Lower lobe of right lung (tissue), 2 donors: ENCODE measurements at regions not wholly inside any gene's neighbourhood (a gene's known extent, or its start where the extent isn't known, plus 50 kb on each side); places are given as distances from the start of the nearest gene placed in this dataset.

Experiments used
- ATAC-seq, 2 donors: fragments of 200-7000 bp; cut with Tn5 transposase; one replicate each; pipeline ENCODE4 v1.9.1; 2020 to 2022; ENCODE audit warnings: mild to moderate bottlenecking in 2 of 2, moderate library complexity in 2 of 2
- DNase-seq: peaks from one replicate; pipeline ENCODE4 v3.0.0-alpha.2; 2020
- H3K27ac ChIP-seq: fragments of 200-600 bp; one replicate; pipeline ENCODE4 v1.8.0; 2022
- H3K27me3 ChIP-seq: fragments of 200-600 bp; one replicate; pipeline ENCODE4 v1.8.0; 2022; ENCODE audit warnings: low read depth
- H3K36me3 ChIP-seq: fragments of 200-600 bp; one replicate; pipeline ENCODE4 v1.8.0; 2022; ENCODE audit warnings: mild to moderate bottlenecking
- H3K4me1 ChIP-seq: fragments of 200-600 bp; one replicate; pipeline ENCODE4 v1.8.0; 2022
- H3K4me3 ChIP-seq: fragments of 200-600 bp; one replicate; pipeline ENCODE4 v1.8.0; 2022; ENCODE audit warnings: mild to moderate bottlenecking
- H3K9me3 ChIP-seq: fragments of 200-600 bp; one replicate; pipeline ENCODE4 v1.8.0; 2022
- intact Hi-C: fragments of 100-400 bp; cut with DNase I; formaldehyde crosslinking; loops from one replicate; pipeline ENCODE4 v1.11.0; 2022
- TF ChIP-seq, protein P1 (sequence below): fragments of 200-600 bp; IDR thresholded peaks from one replicate; pipeline ENCODE4 v1.8.0; 2022; ENCODE audit warnings: antibody characterized with exemption, mild to moderate bottlenecking
- donor health status: DM: no; HTN: yes; CAD: no; lungs with severe emphysema.

DNA sequence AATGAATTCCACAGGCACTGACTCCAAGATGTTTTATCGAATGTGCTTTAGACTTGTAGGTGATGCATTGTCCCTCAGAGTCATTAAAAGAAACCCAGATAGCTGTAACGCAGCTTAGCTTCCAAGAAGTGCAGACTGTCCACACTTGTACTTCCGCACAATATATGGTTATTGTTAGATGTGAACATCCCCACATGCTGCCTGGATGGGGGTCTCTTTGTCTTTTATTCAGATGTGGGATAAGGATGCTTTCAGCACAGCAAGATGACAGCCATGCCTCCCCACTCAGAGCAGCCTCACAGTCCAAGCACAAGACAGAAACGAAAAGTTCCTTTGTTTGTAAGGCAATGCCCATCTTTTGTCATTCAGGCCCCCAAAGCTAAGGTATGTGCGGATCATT is 416.6 kb downstream of the HRH4 start:
- Histone ChIP-seq H3K4me3 (no peak overlapping the region), H3K27ac (no peak overlapping the region), H3K27me3 (no peaks in the 10 kb centered on the region), H3K4me1 (no peaks in the 10 kb centered on the region), H3K36me3 (no peaks in the 10 kb centered on the region), H3K9me3 (no peaks in the 10 kb centered on the region)
- DNase-seq, result no peak
- TF ChIP-seq, protein P1, sequence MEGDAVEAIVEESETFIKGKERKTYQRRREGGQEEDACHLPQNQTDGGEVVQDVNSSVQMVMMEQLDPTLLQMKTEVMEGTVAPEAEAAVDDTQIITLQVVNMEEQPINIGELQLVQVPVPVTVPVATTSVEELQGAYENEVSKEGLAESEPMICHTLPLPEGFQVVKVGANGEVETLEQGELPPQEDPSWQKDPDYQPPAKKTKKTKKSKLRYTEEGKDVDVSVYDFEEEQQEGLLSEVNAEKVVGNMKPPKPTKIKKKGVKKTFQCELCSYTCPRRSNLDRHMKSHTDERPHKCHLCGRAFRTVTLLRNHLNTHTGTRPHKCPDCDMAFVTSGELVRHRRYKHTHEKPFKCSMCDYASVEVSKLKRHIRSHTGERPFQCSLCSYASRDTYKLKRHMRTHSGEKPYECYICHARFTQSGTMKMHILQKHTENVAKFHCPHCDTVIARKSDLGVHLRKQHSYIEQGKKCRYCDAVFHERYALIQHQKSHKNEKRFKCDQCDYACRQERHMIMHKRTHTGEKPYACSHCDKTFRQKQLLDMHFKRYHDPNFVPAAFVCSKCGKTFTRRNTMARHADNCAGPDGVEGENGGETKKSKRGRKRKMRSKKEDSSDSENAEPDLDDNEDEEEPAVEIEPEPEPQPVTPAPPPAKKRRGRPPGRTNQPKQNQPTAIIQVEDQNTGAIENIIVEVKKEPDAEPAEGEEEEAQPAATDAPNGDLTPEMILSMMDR, result no peak
- ATAC-seq, result no peak
- intact Hi-C loops, result no loop called here

DNA sequence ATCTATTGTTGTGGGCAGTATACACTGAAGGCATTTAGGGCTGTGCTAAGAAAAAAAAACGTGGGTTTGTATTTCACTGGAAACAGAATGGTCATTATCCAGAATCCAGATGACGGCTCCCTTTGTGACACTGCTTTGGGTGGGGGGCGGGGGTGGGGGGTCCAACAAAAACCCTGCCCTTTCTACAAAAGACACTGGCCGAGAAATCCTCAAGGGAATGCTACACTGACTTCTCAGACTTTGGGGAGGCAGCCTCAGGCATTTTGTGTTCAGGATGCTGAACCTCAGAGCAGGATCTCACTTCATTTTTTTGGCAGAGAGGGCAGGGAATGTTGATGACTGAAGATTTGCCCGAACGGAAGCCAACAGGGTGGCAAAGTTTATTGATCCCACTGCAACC is 417.1 kb downstream of the HRH4 start:
- Histone ChIP-seq H3K27me3 (no peaks in the 10 kb centered on the region), H3K36me3 (no peaks in the 10 kb centered on the region), H3K4me1 (no peaks in the 10 kb centered on the region), H3K27ac (no peak overlapping the region), H3K9me3 (no peaks in the 10 kb centered on the region), H3K4me3 (no peak overlapping the region)
- intact Hi-C loops, result no loop called here
- DNase-seq (no peak), ATAC-seq (no peak)
- TF ChIP-seq, protein P1, result no peak

DNA sequence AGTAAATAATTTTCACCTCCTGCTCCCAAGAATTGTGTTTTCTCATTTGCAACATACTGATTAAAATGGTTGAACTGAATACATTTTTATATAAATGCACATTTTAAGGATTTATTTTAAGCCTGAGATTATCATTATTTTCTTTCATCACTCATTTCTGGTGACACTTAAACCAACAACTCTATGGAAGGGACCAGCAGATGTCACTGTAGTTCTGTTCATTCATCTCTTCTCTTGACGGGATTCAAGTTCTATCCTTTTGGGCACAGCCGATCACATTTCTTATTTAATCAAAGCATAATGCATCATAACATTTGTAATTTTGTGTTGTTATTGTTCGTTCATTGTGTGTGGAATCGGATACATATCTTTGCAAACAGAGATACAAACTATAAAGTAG is 417.9 kb downstream of the HRH4 start:
- H3K27ac ChIP-seq, result no peak overlapping the region
- intact Hi-C loops, result no loop called here
- TF ChIP-seq, protein P1, result peak; percentile 59
- H3K9me3 ChIP-seq, result no peaks in the 10 kb centered on the region
- no peak overlapping the region for H3K4me3 ChIP-seq
- ATAC-seq (no peak), DNase-seq (no peak)
- H3K4me1 ChIP-seq, result no peaks in the 10 kb centered on the region
- no peaks in the 10 kb centered on the region for H3K36me3 ChIP-seq
- H3K27me3 ChIP-seq, result no peaks in the 10 kb centered on the region

GRCh38 chr18:24885276-24885675 is 424.8 kb downstream of the HRH4 start:
- H3K36me3 ChIP-seq, result no peaks in the 10 kb centered on the region
- H3K27ac ChIP-seq, result no peak overlapping the region
- ATAC-seq, result no peak
- no peak for DNase-seq
- H3K4me1 ChIP-seq, result no peaks in the 10 kb centered on the region
- intact Hi-C loops, result no loop called here
- no peak overlapping the region for H3K4me3 ChIP-seq
- H3K27me3 ChIP-seq, result no peaks in the 10 kb centered on the region
- H3K9me3 ChIP-seq, result no peaks in the 10 kb centered on the region
- TF ChIP-seq, protein P1, result no peak

DNA sequence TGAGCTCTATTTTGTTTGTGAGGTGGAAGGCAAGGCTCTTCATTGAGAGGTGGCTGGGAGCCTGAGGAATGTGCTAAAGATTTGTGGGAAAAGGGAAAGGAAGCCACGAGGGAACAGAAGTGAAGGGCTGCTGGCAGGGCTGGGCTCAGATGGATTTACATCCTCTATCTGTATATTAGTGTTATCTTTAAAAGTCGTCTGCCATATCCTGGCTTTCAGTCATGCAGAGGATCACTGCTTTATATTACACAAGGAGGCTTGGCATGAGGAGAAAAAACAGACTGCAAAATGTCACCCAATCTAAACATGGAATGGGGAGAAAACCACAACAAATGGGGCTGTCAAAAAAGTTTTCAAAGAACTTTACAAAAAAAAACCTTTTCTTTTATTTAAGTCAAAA is 434.4 kb downstream of the HRH4 start:
- ATAC-seq (no peak), DNase-seq (no peak)
- H3K9me3 ChIP-seq, result no peaks in the 10 kb centered on the region
- TF ChIP-seq, protein P1, result no peak
- no peak overlapping the region for H3K27ac ChIP-seq
- no peaks in the 10 kb centered on the region for H3K27me3 ChIP-seq
- no peak overlapping the region for H3K4me3 ChIP-seq
- no peaks in the 10 kb centered on the region for H3K4me1 ChIP-seq
- intact Hi-C loops, result no loop called here
- H3K36me3 ChIP-seq, result no peaks in the 10 kb centered on the region

GRCh38 chr18:24897461-24897860 is 437.0 kb downstream of the HRH4 start:
- no peaks in the 10 kb centered on the region for H3K4me1 ChIP-seq
- intact Hi-C loops, result no loop called here
- H3K36me3 ChIP-seq, result no peaks in the 10 kb centered on the region
- H3K27me3 ChIP-seq, result no peaks in the 10 kb centered on the region
- no peak overlapping the region for H3K27ac ChIP-seq
- TF ChIP-seq, protein P1, result no peak
- no peaks in the 10 kb centered on the region for H3K9me3 ChIP-seq
- no peak for DNase-seq
- no peak for ATAC-seq
- H3K4me3 ChIP-seq, result no peak overlapping the region
